Spleen (tissue), 11 donors: ENCODE measurements at regions not wholly inside any gene's neighbourhood (a gene's known extent, or its start where the extent isn't known, plus 50 kb on each side); places are given as distances from the start of the nearest gene placed in this dataset.

Experiments used
- DNase-seq: peaks from one replicate; pipeline ENCODE4 v3.0.0-alpha.2; 2020
- H3K27ac ChIP-seq, 8 donors: fragments of 200-600 bp; sonication (generic) in 7 of 8; 1 replicate in 4 of 8; 2 replicates in 4 of 8; pipeline versions ENCODE4 v1.5.0 to v1.8.0; 2016 to 2021; ENCODE audit warnings: inconsistent platforms in 4 of 8, mild to moderate bottlenecking in 4 of 8, moderate library complexity in 1 of 8
- H3K27me3 ChIP-seq, 7 donors: fragments of 200-600 bp; sonication (generic) in 6 of 7; replicated peaks in 1 of 7; 1 replicate in 4 of 7; 2 replicates in 3 of 7; pipeline versions ENCODE4 v1.5.0 to v1.8.0; 2016 to 2021; ENCODE audit warnings: inconsistent platforms in 3 of 7, mild to moderate bottlenecking in 1 of 7
- H3K36me3 ChIP-seq, 6 donors: fragments of 200-600 bp; sonication (generic) in 5 of 6; 1 replicate in 4 of 6; 2 replicates in 2 of 6; pipeline versions ENCODE4 v1.5.0 to v1.8.0; 2016 to 2021; ENCODE audit warnings: inconsistent platforms in 2 of 6
- H3K4me1 ChIP-seq, 6 donors: fragments of 200-600 bp; sonication (generic) in 5 of 6; 1 replicate in 3 of 6; 2 replicates in 3 of 6; pipeline versions ENCODE4 v1.5.0 to v1.8.0; 2016 to 2021; ENCODE audit warnings: inconsistent platforms in 3 of 6
- H3K4me3 ChIP-seq, 8 donors: fragments of 200-600 bp; sonication (generic) in 7 of 8; 1 replicate in 4 of 8; 2 replicates in 4 of 8; pipeline versions ENCODE4 v1.5.0 to v1.8.0; 2016 to 2021; ENCODE audit warnings: inconsistent platforms in 4 of 8, mild to moderate bottlenecking in 4 of 8, moderate library complexity in 2 of 8
- H3K9me3 ChIP-seq, 8 donors: fragments of 200-600 bp; sonication (generic) in 7 of 8; 1 replicate in 4 of 8; 2 replicates in 4 of 8; pipeline versions ENCODE4 v1.5.0 to v1.8.0; 2016 to 2021; ENCODE audit warnings: inconsistent platforms in 4 of 8
- POLR2A ChIP-seq, 3 donors: fragments of 450-650 bp; IDR thresholded peaks; one replicate each; pipeline ENCODE4 v1.5.1; 2017; ENCODE audit warnings: antibody characterized with exemption in 3 of 3, mild to moderate bottlenecking in 1 of 3
- POLR2AphosphoS5 ChIP-seq, 3 donors: sonication (generic); formaldehyde crosslinking; IDR thresholded peaks; one replicate each; pipeline ENCODE4 v1.5.1; 2017; ENCODE audit warnings: antibody characterized with exemption in 3 of 3
- WGBS, 5 donors: extraction: QIAGEN DNeasy Blood & Tissue Kit in 3 of 5; methylation state at CpG; one replicate each; pipeline versions ENCODE4 v1.1.5 to v1.1.7; 2013 to 2018; 5-methylcytosine and 5-hydroxymethylcytosine counted together
- intact Hi-C: fragments of 100-400 bp; cut with DNase I; formaldehyde crosslinking; loops from one replicate; pipeline ENCODE4 v1.15.0; 2023; ENCODE audit warnings: low total_unique reads
- TF ChIP-seq, protein P1 (sequence below), 11 experiments: fragments of 200-600 bp in 7 of 11; fragments of 450-650 bp in 4 of 11; sonication (generic) in 4 of 11; IDR thresholded peaks in 8 of 11; conservative IDR thresholded peaks in 3 of 11; 1 replicate in 7 of 11; 2 replicates in 4 of 11; pipeline versions ENCODE4 v1.4.0 to v1.8.0; 2016 to 2021; ENCODE audit warnings: antibody characterized with exemption in 11 of 11, inconsistent platforms in 4 of 11, mild to moderate bottlenecking in 1 of 11
- donor health status: healthy with polysubstance abuse.
- donor health status: DM: no; HTN: no; CAD: no; lungs with moderate emphysema.
- donor health status: DM: no; HTN: no; CAD: no.
- donor health status: Bipolar disorder and iron deficiency.
- donor health status: healthy.
- donor health status: DM: no; HTN: no; CAD: no.
- donor health status: DM: yes; HTN: yes; CAD: no.

DNA sequence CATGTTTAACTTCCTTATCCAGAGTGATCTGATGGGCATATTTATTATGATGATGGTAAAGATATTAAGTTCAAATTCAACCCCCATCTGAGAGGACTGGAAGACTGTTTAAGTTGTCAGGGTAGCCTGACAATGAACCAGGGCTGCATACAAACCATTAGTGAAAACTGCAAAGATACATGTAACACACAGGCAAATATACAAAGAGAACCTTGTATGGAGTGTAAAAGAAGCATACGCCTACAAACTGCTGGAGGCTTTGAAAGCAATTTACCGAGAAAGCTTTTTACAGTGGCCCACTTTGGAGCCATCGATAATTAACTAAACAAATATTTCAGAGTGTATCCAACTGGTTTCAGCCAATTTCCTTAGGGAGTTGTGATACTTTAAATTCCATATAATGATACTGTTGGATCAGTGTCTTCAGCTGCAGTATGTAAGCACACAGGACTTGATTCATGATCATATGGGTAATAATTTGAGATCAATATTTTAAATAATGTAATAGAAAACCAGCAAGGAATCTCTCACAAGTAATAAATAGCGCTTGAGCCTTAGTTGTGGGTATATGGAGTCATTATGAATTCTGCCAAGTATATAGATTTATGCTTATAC, 231.5 kb upstream of the SPRY2 start:
- TF ChIP-seq POLR2AphosphoS5 (IDR thresholded peaks at IDR 0.05) (no peak), POLR2A (IDR thresholded peaks at IDR 0.05) (no peak)
- TF ChIP-seq, protein P1, sequence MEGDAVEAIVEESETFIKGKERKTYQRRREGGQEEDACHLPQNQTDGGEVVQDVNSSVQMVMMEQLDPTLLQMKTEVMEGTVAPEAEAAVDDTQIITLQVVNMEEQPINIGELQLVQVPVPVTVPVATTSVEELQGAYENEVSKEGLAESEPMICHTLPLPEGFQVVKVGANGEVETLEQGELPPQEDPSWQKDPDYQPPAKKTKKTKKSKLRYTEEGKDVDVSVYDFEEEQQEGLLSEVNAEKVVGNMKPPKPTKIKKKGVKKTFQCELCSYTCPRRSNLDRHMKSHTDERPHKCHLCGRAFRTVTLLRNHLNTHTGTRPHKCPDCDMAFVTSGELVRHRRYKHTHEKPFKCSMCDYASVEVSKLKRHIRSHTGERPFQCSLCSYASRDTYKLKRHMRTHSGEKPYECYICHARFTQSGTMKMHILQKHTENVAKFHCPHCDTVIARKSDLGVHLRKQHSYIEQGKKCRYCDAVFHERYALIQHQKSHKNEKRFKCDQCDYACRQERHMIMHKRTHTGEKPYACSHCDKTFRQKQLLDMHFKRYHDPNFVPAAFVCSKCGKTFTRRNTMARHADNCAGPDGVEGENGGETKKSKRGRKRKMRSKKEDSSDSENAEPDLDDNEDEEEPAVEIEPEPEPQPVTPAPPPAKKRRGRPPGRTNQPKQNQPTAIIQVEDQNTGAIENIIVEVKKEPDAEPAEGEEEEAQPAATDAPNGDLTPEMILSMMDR (IDR thresholded peaks at IDR 0.05 in 8 of 11, conservative IDR thresholded peaks at IDR 0.05 in 3 of 11), result no peak
- no peaks in the 10 kb centered on the region for H3K36me3 ChIP-seq
- no peaks in the 10 kb centered on the region for H3K9me3 ChIP-seq
- no peak overlapping the region for H3K4me3 ChIP-seq
- WGBS, 5 donors, result 92 to 93% (median 92%) methylated on average over 4 of the region's 4 CpGs
- no peak for DNase-seq
- H3K27me3 ChIP-seq, result no peaks in the 10 kb centered on the region
- no peaks in the 10 kb centered on the region for H3K4me1 ChIP-seq
- intact Hi-C loops, result no loop called here
- no peak overlapping the region for H3K27ac ChIP-seq

DNA sequence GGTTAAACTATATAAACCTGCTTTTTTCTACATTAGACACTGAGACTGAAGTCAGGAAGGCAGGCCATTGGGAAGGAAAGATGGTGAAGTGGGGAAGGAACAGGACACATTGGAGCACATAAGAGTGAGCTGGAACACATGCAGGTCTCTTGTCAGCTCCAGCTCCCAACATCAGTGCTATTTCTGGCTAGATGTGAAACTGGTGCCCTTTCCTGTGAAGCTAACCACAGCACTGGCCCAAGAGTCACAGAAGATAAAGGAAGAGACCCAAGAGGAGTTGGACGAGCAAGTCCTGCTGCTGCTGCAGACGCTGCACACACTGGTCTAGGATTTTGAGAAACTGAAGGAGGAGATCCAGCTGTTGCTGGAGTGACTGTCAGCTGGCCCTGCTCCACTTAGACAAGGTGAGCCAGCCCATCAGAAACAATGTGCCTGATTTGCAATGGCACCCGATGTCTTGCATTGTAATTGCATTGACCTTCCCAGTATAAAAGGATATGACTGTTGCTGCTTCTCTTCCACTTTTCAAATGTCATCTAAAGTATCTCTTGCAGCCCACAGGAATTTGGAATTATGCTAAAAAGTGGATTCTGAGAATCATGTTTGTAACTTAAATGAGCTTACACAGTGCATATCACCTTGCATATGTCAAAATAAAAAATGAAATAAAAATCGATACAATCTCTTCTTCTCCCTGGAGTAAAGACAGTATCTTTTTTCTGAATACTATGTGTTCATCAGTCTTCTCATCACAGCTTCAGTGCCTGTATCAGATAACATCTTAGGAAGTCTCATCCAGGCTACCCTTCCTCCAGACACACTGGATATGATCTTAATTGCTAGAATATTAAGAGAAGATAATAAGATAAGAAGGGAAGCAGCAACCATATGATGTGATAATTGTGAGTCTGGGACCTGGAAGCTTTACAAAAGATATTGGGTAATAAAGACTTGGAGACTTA, 230.7 kb upstream of the SPRY2 start:
- intact Hi-C loops, result no loop called here

DNA sequence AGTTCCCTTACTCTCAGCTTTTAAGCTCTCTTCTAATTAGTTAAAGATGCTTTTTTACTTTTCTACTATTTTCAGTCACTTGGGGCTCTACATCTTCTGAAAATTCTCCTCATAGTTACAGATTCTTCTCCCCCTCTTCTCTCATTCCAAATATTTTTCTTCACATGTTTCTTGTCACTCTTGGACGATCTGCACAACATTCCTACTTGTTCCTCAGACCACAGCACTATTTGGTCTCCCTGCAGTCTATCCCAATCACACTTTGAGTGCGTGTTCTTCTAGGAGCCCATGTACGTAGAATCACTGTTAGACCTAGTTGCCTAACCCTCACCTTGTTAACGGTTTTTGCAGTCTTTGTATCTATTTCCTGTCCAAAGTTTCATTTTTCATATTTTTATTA, 222.5 kb upstream of the SPRY2 start:
- Histone ChIP-seq H3K4me3 (no peak overlapping the region), H3K9me3 (no peaks in the 10 kb centered on the region), H3K27me3 (no peaks in the 10 kb centered on the region), H3K4me1 (peaks cover 0 to 7% (median 0%) of the 10 kb centered on the region in 6 donors), H3K27ac (no peak overlapping the region), H3K36me3 (no peaks in the 10 kb centered on the region)
- TF ChIP-seq, protein P1 (IDR thresholded peaks at IDR 0.05 in 8 of 11, conservative IDR thresholded peaks at IDR 0.05 in 3 of 11), result no peak
- TF ChIP-seq POLR2A (IDR thresholded peaks at IDR 0.05), result no peak
- TF ChIP-seq POLR2AphosphoS5 (IDR thresholded peaks at IDR 0.05), result no peak
- intact Hi-C loops, result no loop called here
- 62 to 72% (median 66%) methylated on average over 4 of the region's 4 CpGs for WGBS, 5 donors
- no peak for DNase-seq

More for the DNA sequence above, 230.7 kb upstream of the SPRY2 start:
- H3K27me3 ChIP-seq, result no peaks in the 10 kb centered on the region
- H3K9me3 ChIP-seq, result no peaks in the 10 kb centered on the region
- WGBS, 5 donors, result 77 to 89% (median 86%) methylated on average over 4 of the region's 4 CpGs
- no peaks in the 10 kb centered on the region for H3K36me3 ChIP-seq
- H3K4me3 ChIP-seq, result no peak overlapping the region
- no peak for DNase-seq
- no peak overlapping the region for H3K27ac ChIP-seq
- no peaks in the 10 kb centered on the region for H3K4me1 ChIP-seq
- TF ChIP-seq, protein P1 (IDR thresholded peaks at IDR 0.05 in 8 of 11, conservative IDR thresholded peaks at IDR 0.05 in 3 of 11), result no peak
- TF ChIP-seq POLR2A (IDR thresholded peaks at IDR 0.05) (no peak), POLR2AphosphoS5 (IDR thresholded peaks at IDR 0.05) (no peak)
